ENCODE measurements at regions not wholly inside any gene's neighbourhood (a gene's known extent, or its start where the extent isn't known, plus 50 kb on each side); places are given as distances from the start of the nearest gene placed in this dataset.

GRCh38 chr13:84894749-84895148 lies 904.5 kb downstream of the SLITRK6 start:
- TF ChIP-seq POLR2AphosphoS5 (IDR thresholded peaks at IDR 0.05; ENCODE audit: low read depth, low read length) (no peak), SIN3A (IDR thresholded peaks at IDR 0.05; ENCODE audit: borderline replicate concordance, insufficient read depth, low read length) (no peak), FOXP2 (optimal IDR thresholded peaks at IDR 0.05; ENCODE audit: borderline replicate concordance, extremely low read depth, extremely low read length, insufficient read depth) (no peak), REST (IDR thresholded peaks at IDR 0.05; ENCODE audit: insufficient read depth in 1 of 2, low read depth in 2 of 2, low read length in 2 of 2) (no peak), TAF1 (IDR thresholded peaks at IDR 0.05; ENCODE audit: borderline replicate concordance, insufficient read depth, low read length) (no peak)

- no peak for TF ChIP-seq FOXP2 (optimal IDR thresholded peaks at IDR 0.05; ENCODE audit: borderline replicate concordance, extremely low read depth, extremely low read length, insufficient read depth)
- no peak for TF ChIP-seq SIN3A (IDR thresholded peaks at IDR 0.05; ENCODE audit: borderline replicate concordance, insufficient read depth, low read length)
- no peak for TF ChIP-seq POLR2AphosphoS5 (IDR thresholded peaks at IDR 0.05; ENCODE audit: low read depth, low read length)
- no peak for TF ChIP-seq REST (IDR thresholded peaks at IDR 0.05; ENCODE audit: insufficient read depth in 1 of 2, low read depth in 2 of 2, low read length in 2 of 2)
- no peak for TF ChIP-seq TAF1 (IDR thresholded peaks at IDR 0.05; ENCODE audit: borderline replicate concordance, insufficient read depth, low read length)
These were observed 913.4 kb downstream of the SLITRK6 start for GRCh38 chr13:84885868-84886267.

- TF ChIP-seq POLR2AphosphoS5 (IDR thresholded peaks at IDR 0.05; ENCODE audit: low read depth, low read length) (no peak), REST (IDR thresholded peaks at IDR 0.05; ENCODE audit: insufficient read depth in 1 of 2, low read depth in 2 of 2, low read length in 2 of 2) (no peak), FOXP2 (optimal IDR thresholded peaks at IDR 0.05; ENCODE audit: borderline replicate concordance, extremely low read depth, extremely low read length, insufficient read depth) (no peak)
These were observed 925.3 kb downstream of the SLITRK6 start for GRCh38 chr13:84873951-84874350.

GRCh38 chr13:84870190-84870589 lies 929.0 kb downstream of the SLITRK6 start:
- no peak for TF ChIP-seq POLR2AphosphoS5 (IDR thresholded peaks at IDR 0.05; ENCODE audit: low read depth, low read length)
- no peak for TF ChIP-seq REST (IDR thresholded peaks at IDR 0.05; ENCODE audit: insufficient read depth in 1 of 2, low read depth in 2 of 2, low read length in 2 of 2)
- no peak for TF ChIP-seq TAF1 (IDR thresholded peaks at IDR 0.05; ENCODE audit: borderline replicate concordance, insufficient read depth, low read length)
- TF ChIP-seq SIN3A (IDR thresholded peaks at IDR 0.05; ENCODE audit: borderline replicate concordance, insufficient read depth, low read length), result no peak
- TF ChIP-seq FOXP2 (optimal IDR thresholded peaks at IDR 0.05; ENCODE audit: borderline replicate concordance, extremely low read depth, extremely low read length, insufficient read depth), result no peak

GRCh38 chr13:84867246-84867645 lies 932.0 kb downstream of the SLITRK6 start:
- no peak for TF ChIP-seq POLR2AphosphoS5 (IDR thresholded peaks at IDR 0.05; ENCODE audit: low read depth, low read length)
- TF ChIP-seq REST (IDR thresholded peaks at IDR 0.05; ENCODE audit: insufficient read depth in 1 of 2, low read depth in 2 of 2, low read length in 2 of 2), result no peak
- no peak for TF ChIP-seq TAF1 (IDR thresholded peaks at IDR 0.05; ENCODE audit: borderline replicate concordance, insufficient read depth, low read length)
- no peak for TF ChIP-seq SIN3A (IDR thresholded peaks at IDR 0.05; ENCODE audit: borderline replicate concordance, insufficient read depth, low read length)
- no peak for TF ChIP-seq FOXP2 (optimal IDR thresholded peaks at IDR 0.05; ENCODE audit: borderline replicate concordance, extremely low read depth, extremely low read length, insufficient read depth)
